ENCODE measurements at regions not wholly inside any gene's neighbourhood (a gene's known extent, or its start where the extent isn't known, plus 50 kb on each side); places are given as distances from the start of the nearest gene placed in this dataset.
"Not testable (repeated sequence)": the region's sequence is repeated elsewhere in the genome, so short reads cannot be mapped to it uniquely, and the experiment has no call there.

DNA sequence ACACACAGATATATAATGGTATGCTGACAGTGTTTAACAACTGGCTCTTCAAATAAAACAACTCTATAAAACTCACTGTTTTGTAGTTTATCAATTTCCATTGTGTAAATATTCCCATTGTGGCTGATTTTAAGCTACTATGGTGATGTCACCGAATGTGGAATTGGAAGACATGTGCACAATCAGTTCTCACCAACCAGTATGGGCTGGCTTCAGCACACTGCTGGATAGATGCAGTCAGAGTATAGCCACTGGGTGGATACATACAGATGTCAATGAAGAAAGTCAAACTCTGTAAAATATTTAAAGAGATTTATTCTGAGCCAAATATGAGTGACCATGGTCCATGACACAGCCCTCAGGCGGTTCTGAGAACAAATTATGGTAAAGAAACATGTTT, 475.9 kb upstream of the SMARCA2 start:
- no peak for DNase-seq (ENCODE audit: low read depth, low spot score)

DNA sequence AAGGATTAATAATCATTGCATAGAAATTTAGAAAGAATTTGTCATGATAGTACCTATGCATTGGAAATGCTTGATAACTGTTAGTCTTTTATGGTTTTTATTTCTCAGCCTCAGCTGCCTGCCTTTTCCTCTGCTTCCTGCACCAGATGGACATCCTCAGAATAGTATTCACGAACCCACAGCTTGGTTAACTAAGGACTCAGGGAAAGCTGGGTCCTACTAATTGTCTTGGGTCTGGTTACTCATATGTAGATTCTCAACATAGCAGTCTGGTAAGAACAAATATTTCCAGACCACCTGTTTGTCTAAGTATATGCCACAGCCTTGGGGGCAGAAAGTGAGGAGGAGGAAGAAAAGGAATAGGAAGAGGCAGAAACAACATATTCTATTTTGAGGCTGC, 464.5 kb upstream of the SMARCA2 start:
- no peak for DNase-seq (ENCODE audit: low read depth, low spot score)

DNA sequence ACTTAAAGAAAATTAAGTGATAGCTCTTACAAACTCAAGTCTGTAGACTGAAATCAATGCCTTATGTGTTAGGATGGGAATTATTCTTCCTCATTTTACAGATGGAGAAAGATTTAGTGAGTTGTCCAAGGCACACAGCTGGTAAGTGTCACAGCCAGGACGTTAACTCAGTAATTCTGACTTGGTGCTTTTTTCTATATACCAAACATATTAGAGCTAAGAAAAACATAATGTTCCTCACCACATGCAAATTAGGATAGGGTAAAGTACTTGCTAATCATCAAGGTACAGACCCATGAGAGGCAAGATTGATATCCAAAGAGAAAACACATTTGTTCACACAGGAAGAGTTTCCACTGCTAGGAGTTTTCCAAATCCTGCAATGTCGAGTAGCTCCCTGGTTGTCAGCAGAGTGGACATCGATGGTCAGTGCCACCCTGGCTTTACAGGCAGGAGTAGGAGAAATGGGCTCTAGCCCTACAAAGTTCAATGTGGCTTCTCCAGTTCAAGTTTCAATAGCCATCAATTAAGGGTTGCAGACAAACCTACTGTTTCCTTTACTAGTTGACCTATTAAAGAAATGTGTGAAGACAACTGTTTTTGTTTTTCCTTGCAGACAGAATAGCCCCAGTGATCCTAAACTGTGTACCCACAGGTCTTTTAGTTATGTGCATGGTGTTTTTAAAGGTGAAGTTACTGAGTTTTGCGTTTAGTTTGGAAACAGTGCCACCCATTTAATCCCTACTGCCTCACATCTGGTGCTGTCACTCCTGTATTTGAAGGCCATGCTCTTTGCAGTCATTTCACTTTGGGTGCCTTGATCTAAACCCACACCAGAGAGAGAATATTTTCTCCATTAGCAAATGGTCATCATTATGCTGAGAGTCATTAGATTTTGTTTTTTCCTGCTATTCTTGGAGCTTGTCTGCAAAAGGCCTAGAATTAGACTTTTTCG, 460.8 kb upstream of the SMARCA2 start:
- no peak for DNase-seq (ENCODE audit: low read depth, low spot score)

DNA sequence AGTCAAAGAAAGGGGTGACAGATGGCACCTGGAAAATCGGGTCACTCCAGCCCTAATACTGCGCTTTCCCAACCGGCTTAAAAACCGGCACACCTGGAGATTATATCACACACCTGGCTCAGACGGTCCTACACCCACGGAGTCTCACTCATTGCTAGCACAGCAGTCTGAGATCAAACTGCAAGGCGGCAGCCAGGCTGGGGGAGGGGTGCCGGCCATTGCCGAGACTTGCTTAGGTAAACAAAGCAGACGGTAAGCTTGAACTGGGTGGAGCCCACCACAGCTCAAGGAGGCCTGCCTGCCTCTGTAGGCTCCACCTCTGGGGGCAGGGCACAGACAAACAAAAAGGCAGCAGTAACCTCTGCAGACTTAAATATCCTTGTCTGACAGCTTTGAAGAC, 456.5 kb upstream of the SMARCA2 start:
- not testable (repeated sequence) for DNase-seq (ENCODE audit: low read depth, low spot score)

DNA sequence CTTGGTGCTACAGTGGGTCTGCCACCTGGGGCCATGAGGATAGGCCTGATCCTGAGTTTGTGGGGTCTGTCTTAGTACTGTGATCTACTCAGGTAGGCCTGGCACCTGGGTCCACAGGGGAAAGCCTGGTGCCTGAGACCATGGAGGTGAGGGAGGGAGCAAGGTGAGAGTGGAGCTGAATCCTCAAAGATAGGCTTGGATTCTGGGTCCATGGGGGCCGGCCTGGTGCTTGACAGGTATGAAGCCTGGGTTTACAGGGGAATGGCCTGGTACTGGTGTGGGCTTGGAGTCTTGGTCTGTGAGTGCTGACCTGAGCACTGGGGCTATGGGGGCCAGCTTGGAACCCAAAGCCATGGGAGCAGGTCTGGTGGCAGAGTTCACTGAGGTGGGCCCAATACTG, 439.2 kb upstream of the SMARCA2 start:
- DNase-seq (ENCODE audit: low read depth, low spot score), result no peak

GRCh38 chr9:1580215-1580614, 434.9 kb upstream of the SMARCA2 start:
- no peak for DNase-seq (ENCODE audit: low read depth, low spot score)

GRCh38 chr9:1581926-1582325, 433.2 kb upstream of the SMARCA2 start:
- no peak for DNase-seq (ENCODE audit: low read depth, low spot score)

DNA sequence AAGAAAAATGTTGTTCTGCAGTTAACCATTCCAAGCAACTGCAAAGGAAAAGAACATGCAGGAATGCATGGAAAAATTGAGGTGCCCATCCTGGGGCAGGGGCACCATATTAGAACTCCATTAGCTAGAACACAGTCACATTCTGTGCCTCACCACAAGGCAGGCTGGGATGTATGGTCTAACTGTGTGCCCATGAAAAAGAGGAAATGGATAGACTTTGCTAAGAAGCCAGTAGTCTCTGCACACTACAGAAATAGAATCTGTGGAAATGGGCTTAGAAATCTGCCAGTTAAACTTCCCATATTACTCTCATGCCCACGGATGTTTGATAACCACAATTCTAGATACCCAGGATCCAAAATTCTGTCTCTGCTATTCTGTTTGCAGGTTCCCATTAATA, 423.8 kb upstream of the SMARCA2 start:
- no peak for DNase-seq (ENCODE audit: low read depth, low spot score)

GRCh38 chr9:1598270-1598669, 416.9 kb upstream of the SMARCA2 start:
- DNase-seq (ENCODE audit: low read depth, low spot score), result no peak

- DNase-seq (ENCODE audit: low read depth, low spot score), result no peak
Observed at GRCh38 chr9:1599961-1600360, 415.2 kb upstream of the SMARCA2 start.

- peak; percentile 8 for DNase-seq (ENCODE audit: low read depth, low spot score)
Observed at GRCh38 chr9:1604942-1605560, 410.1 kb upstream of the SMARCA2 start.

GRCh38 chr9:1606253-1606652, 408.9 kb upstream of the SMARCA2 start:
- DNase-seq (ENCODE audit: low read depth, low spot score), result no peak

- no peak for DNase-seq (ENCODE audit: low read depth, low spot score)
Observed at GRCh38 chr9:1612886-1613285, 402.3 kb upstream of the SMARCA2 start.

- DNase-seq (ENCODE audit: low read depth, low spot score), result no peak
Observed at GRCh38 chr9:1617419-1617818, 397.7 kb upstream of the SMARCA2 start.

- no peak for DNase-seq (ENCODE audit: low read depth, low spot score)
Observed at GRCh38 chr9:1619915-1620710, 395.0 kb upstream of the SMARCA2 start.

GRCh38 chr9:1637401-1637800, 377.7 kb upstream of the SMARCA2 start:
- DNase-seq (ENCODE audit: low read depth, low spot score), result no peak

DNA sequence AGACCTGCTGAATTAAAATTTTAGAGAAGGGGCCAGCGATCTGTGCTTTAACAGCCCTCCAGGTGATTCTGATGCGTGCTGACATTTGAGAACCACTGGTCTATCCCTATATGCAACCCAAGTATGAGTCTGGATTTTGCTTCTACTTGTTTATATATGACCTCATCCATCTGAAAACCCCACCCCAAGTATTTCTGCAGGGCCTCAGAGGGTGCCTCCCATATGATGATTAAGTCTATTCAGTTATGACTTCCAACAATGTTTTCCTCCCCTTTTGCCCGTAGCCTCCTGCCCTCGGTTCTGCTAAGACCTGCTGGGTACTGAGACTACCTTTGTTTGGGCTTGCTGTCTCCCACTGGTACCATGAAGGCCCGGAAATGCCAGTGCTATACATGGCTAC, 376.0 kb upstream of the SMARCA2 start:
- DNase-seq (ENCODE audit: low read depth, low spot score), result no peak

DNA sequence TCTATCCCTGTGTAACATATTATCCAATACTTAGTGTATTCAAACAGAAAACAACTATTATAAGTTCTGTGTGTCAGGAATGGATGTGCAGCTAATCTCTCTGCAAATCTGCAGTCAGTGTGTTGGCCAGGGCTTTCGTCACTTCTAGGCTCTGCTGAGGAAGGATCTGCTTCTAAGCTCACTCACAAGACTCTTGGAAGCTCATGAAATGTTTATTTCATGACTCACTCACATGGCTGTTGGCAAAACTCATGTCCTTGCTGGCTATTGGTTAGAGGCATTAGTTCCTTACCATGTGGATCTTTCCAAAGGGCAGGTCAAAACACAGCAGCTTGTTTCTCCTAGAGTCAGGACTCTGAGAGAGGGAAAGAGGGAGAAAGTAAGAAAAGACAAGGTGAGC, 367.4 kb upstream of the SMARCA2 start:
- DNase-seq (ENCODE audit: low read depth, low spot score), result peak; percentile 8

- DNase-seq (ENCODE audit: low read depth, low spot score), result no peak
Observed at GRCh38 chr9:1653282-1653681, 361.9 kb upstream of the SMARCA2 start.

DNA sequence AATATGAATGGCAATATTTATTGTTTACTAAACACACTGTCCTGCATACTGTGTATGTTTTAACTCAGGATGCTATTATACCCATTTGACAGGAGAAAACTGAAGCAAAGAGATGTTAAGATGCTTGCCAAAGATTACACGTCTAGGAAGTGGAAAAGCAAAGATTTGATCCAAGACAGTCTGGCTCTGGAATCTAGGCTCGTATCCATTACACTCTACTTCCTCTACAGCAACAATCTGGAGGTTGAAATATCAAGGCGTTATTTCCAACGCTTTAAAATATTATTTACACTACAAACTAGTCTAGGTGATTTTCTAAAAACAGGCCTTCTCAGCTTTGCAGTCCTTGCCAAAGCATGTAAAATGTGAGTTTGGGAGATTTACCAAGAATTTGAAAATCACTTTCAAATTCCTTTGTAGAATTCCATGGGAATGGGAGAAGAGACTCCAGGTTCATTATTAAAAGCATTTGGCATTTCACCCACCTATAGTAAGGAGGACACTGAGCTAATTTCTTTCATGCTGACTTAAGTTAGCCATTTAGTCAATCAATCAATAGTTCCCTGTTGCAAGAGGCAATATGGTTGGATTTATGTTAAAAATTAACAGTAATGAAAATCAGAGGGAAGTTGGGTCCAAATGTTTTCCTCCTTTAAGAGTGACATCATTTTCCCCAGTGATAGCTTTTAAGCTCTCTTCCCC, 356.3 kb upstream of the SMARCA2 start:
- DNase-seq (ENCODE audit: low read depth, low spot score), result no peak

DNA sequence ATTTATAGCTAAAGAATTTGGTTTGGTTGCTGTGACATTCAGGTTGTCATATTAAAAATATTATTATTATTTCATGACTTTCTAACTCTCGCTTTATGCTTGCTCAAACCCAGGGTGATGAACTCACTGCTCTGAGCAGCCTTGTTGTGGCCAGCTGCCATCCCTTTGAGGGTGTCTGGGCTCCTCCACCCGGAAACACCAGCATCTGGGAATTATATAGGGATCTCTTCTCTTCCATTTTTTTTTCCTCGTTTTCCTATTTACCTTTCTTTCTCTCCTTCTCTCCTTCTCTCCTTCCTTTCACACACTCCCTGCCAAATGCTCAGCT, 355.8 kb upstream of the SMARCA2 start:
- DNase-seq (ENCODE audit: low read depth, low spot score), result no peak

- DNase-seq (ENCODE audit: low read depth, low spot score), result no peak
Observed at GRCh38 chr9:1668441-1668840, 346.7 kb upstream of the SMARCA2 start.
